ENCODE measurements at regions not wholly inside any gene's neighbourhood (a gene's known extent, or its start where the extent isn't known, plus 50 kb on each side); places are given as distances from the start of the nearest gene placed in this dataset.

- CTCF ChIA-PET = no interaction called here
- Histone ChIP-seq H3K27me3 (replicated peaks in 2 of 5; ENCODE audit: control insufficient read depth in 4 of 5, insufficient read depth in 5 of 5, low read length in 4 of 5) (no peaks in the 10 kb centered on the region), H3K4me3 (ENCODE audit: control insufficient read depth in 1 of 7, extremely low read depth in 1 of 7, insufficient read depth in 4 of 7, low read depth in 2 of 7, low read length in 6 of 7) (no peak overlapping the region), H3K4me1 (ENCODE audit: control extremely low read depth in 1 of 4, control insufficient read depth in 4 of 4, insufficient read depth in 4 of 4, low read length in 3 of 4) (no peaks in the 10 kb centered on the region), H3K36me3 (ENCODE audit: control insufficient read depth in 4 of 4, insufficient read depth in 4 of 4, low read length in 3 of 4) (no peaks in the 10 kb centered on the region), H3K27ac (ENCODE audit: insufficient read depth in 1 of 2, low read depth in 1 of 2, low read length in 2 of 2, poor library complexity in 1 of 2, severe bottlenecking in 2 of 2) (no peak overlapping the region), H3K9me3 (ENCODE audit: control extremely low read depth in 1 of 5, control insufficient read depth in 4 of 5, insufficient read depth in 2 of 5, low read depth in 1 of 5, low read length in 4 of 5) (no peaks in the 10 kb centered on the region)
- no CpG with 5 or more reads among the region's 3 CpGs for WGBS (ENCODE audit: insufficient coverage)
- no peak for DNase-seq
- POLR2A ChIA-PET = no interaction called here
These were observed 88.0 kb upstream of the MANEA start for GRCh38 chr6:95489185-95489863.

GRCh38 chr6:95496769-95497426, 80.4 kb upstream of the MANEA start:
- H3K36me3 ChIP-seq (ENCODE audit: control insufficient read depth in 4 of 4, insufficient read depth in 4 of 4, low read length in 3 of 4) = no peaks in the 10 kb centered on the region
- 96% methylated on average over 24 of the region's 28 CpGs for WGBS (ENCODE audit: insufficient coverage)
- CTCF ChIA-PET = no interaction called here

GRCh38 chr6:95501032-95501904, 76.1 kb upstream of the MANEA start:
- no peaks in the 10 kb centered on the region for H3K4me1 ChIP-seq (ENCODE audit: control extremely low read depth in 1 of 4, control insufficient read depth in 4 of 4, insufficient read depth in 4 of 4, low read length in 3 of 4)
- peaks cover 0 to 7% (median 0%) of the 10 kb centered on the region in 5 experiments for H3K9me3 ChIP-seq (ENCODE audit: control extremely low read depth in 1 of 5, control insufficient read depth in 4 of 5, insufficient read depth in 2 of 5, low read depth in 1 of 5, low read length in 4 of 5)
- no peak overlapping the region for H3K4me3 ChIP-seq (ENCODE audit: control insufficient read depth in 1 of 7, extremely low read depth in 1 of 7, insufficient read depth in 4 of 7, low read depth in 2 of 7, low read length in 6 of 7)
- no peaks in the 10 kb centered on the region for H3K27me3 ChIP-seq (replicated peaks in 2 of 5; ENCODE audit: control insufficient read depth in 4 of 5, insufficient read depth in 5 of 5, low read length in 4 of 5)
- H3K36me3 ChIP-seq (ENCODE audit: control insufficient read depth in 4 of 4, insufficient read depth in 4 of 4, low read length in 3 of 4) = no peaks in the 10 kb centered on the region
- no peak overlapping the region for H3K27ac ChIP-seq (ENCODE audit: insufficient read depth in 1 of 2, low read depth in 1 of 2, low read length in 2 of 2, poor library complexity in 1 of 2, severe bottlenecking in 2 of 2)
- CTCF ChIA-PET = no interaction called here
- DNase-seq = no peak
- 93% methylated on average over 3 of the region's 4 CpGs for WGBS (ENCODE audit: insufficient coverage)
- POLR2A ChIA-PET = no interaction called here

More at GRCh38 chr6:95496769-95497426, 80.4 kb upstream of the MANEA start:
- POLR2A ChIA-PET = no interaction called here
- Histone ChIP-seq H3K27me3 (replicated peaks in 2 of 5; ENCODE audit: control insufficient read depth in 4 of 5, insufficient read depth in 5 of 5, low read length in 4 of 5) (no peaks in the 10 kb centered on the region), H3K9me3 (ENCODE audit: control extremely low read depth in 1 of 5, control insufficient read depth in 4 of 5, insufficient read depth in 2 of 5, low read depth in 1 of 5, low read length in 4 of 5) (peaks cover 0 to 1% (median 0%) of the 10 kb centered on the region in 5 experiments), H3K4me3 (ENCODE audit: control insufficient read depth in 1 of 7, extremely low read depth in 1 of 7, insufficient read depth in 4 of 7, low read depth in 2 of 7, low read length in 6 of 7) (no peak overlapping the region), H3K27ac (ENCODE audit: insufficient read depth in 1 of 2, low read depth in 1 of 2, low read length in 2 of 2, poor library complexity in 1 of 2, severe bottlenecking in 2 of 2) (no peak overlapping the region), H3K4me1 (ENCODE audit: control extremely low read depth in 1 of 4, control insufficient read depth in 4 of 4, insufficient read depth in 4 of 4, low read length in 3 of 4) (no peaks in the 10 kb centered on the region)
- no peak for DNase-seq

GRCh38 chr6:95503568-95503967, 73.8 kb upstream of the MANEA start:
- no peak overlapping the region for H3K27ac ChIP-seq (ENCODE audit: insufficient read depth in 1 of 2, low read depth in 1 of 2, low read length in 2 of 2, poor library complexity in 1 of 2, severe bottlenecking in 2 of 2)
- no CpG with 5 or more reads among the region's 1 CpG for WGBS (ENCODE audit: insufficient coverage)
- H3K4me1 ChIP-seq (ENCODE audit: control extremely low read depth in 1 of 4, control insufficient read depth in 4 of 4, insufficient read depth in 4 of 4, low read length in 3 of 4) = no peaks in the 10 kb centered on the region
- H3K27me3 ChIP-seq (replicated peaks in 2 of 5; ENCODE audit: control insufficient read depth in 4 of 5, insufficient read depth in 5 of 5, low read length in 4 of 5) = no peaks in the 10 kb centered on the region
- ChIA-PET CTCF (no interaction called here), POLR2A (no interaction called here)
- peaks cover 0 to 7% (median 0%) of the 10 kb centered on the region in 5 experiments for H3K9me3 ChIP-seq (ENCODE audit: control extremely low read depth in 1 of 5, control insufficient read depth in 4 of 5, insufficient read depth in 2 of 5, low read depth in 1 of 5, low read length in 4 of 5)
- no peak for DNase-seq
- no peak overlapping the region for H3K4me3 ChIP-seq (ENCODE audit: control insufficient read depth in 1 of 7, extremely low read depth in 1 of 7, insufficient read depth in 4 of 7, low read depth in 2 of 7, low read length in 6 of 7)
- H3K36me3 ChIP-seq (ENCODE audit: control insufficient read depth in 4 of 4, insufficient read depth in 4 of 4, low read length in 3 of 4) = no peaks in the 10 kb centered on the region

- no peak overlapping the region for H3K4me3 ChIP-seq (ENCODE audit: control insufficient read depth in 1 of 7, extremely low read depth in 1 of 7, insufficient read depth in 4 of 7, low read depth in 2 of 7, low read length in 6 of 7)
- 3% methylated on average over 3 of the region's 4 CpGs for WGBS (ENCODE audit: insufficient coverage)
- no peaks in the 10 kb centered on the region for H3K36me3 ChIP-seq (ENCODE audit: control insufficient read depth in 4 of 4, insufficient read depth in 4 of 4, low read length in 3 of 4)
- H3K9me3 ChIP-seq (ENCODE audit: control extremely low read depth in 1 of 5, control insufficient read depth in 4 of 5, insufficient read depth in 2 of 5, low read depth in 1 of 5, low read length in 4 of 5) = no peaks in the 10 kb centered on the region
- no peak for DNase-seq
- no peaks in the 10 kb centered on the region for H3K4me1 ChIP-seq (ENCODE audit: control extremely low read depth in 1 of 4, control insufficient read depth in 4 of 4, insufficient read depth in 4 of 4, low read length in 3 of 4)
- no peak overlapping the region for H3K27ac ChIP-seq (ENCODE audit: insufficient read depth in 1 of 2, low read depth in 1 of 2, low read length in 2 of 2, poor library complexity in 1 of 2, severe bottlenecking in 2 of 2)
- ChIA-PET CTCF (no interaction called here), POLR2A (no interaction called here)
- H3K27me3 ChIP-seq (replicated peaks in 2 of 5; ENCODE audit: control insufficient read depth in 4 of 5, insufficient read depth in 5 of 5, low read length in 4 of 5) = no peaks in the 10 kb centered on the region
These were observed 65.9 kb upstream of the MANEA start for GRCh38 chr6:95511404-95511803.

GRCh38 chr6:95515975-95516374, 61.4 kb upstream of the MANEA start:
- ChIA-PET CTCF (no interaction called here), POLR2A (no interaction called here)
- Histone ChIP-seq H3K27me3 (replicated peaks in 2 of 5; ENCODE audit: control insufficient read depth in 4 of 5, insufficient read depth in 5 of 5, low read length in 4 of 5) (no peaks in the 10 kb centered on the region), H3K4me3 (ENCODE audit: control insufficient read depth in 1 of 7, extremely low read depth in 1 of 7, insufficient read depth in 4 of 7, low read depth in 2 of 7, low read length in 6 of 7) (no peak overlapping the region), H3K36me3 (ENCODE audit: control insufficient read depth in 4 of 4, insufficient read depth in 4 of 4, low read length in 3 of 4) (no peaks in the 10 kb centered on the region), H3K9me3 (ENCODE audit: control extremely low read depth in 1 of 5, control insufficient read depth in 4 of 5, insufficient read depth in 2 of 5, low read depth in 1 of 5, low read length in 4 of 5) (no peaks in the 10 kb centered on the region), H3K27ac (ENCODE audit: insufficient read depth in 1 of 2, low read depth in 1 of 2, low read length in 2 of 2, poor library complexity in 1 of 2, severe bottlenecking in 2 of 2) (no peak overlapping the region), H3K4me1 (ENCODE audit: control extremely low read depth in 1 of 4, control insufficient read depth in 4 of 4, insufficient read depth in 4 of 4, low read length in 3 of 4) (no peaks in the 10 kb centered on the region)
- 92% methylated on average over 2 of the region's 2 CpGs for WGBS (ENCODE audit: insufficient coverage)
- no peak for DNase-seq

- no peak for DNase-seq
- H3K9me3 ChIP-seq (ENCODE audit: control extremely low read depth in 1 of 5, control insufficient read depth in 4 of 5, insufficient read depth in 2 of 5, low read depth in 1 of 5, low read length in 4 of 5) = no peaks in the 10 kb centered on the region
- ChIA-PET POLR2A (no interaction called here), CTCF (no interaction called here)
- H3K27ac ChIP-seq (ENCODE audit: insufficient read depth in 1 of 2, low read depth in 1 of 2, low read length in 2 of 2, poor library complexity in 1 of 2, severe bottlenecking in 2 of 2) = no peak overlapping the region
- H3K36me3 ChIP-seq (ENCODE audit: control insufficient read depth in 4 of 4, insufficient read depth in 4 of 4, low read length in 3 of 4) = no peaks in the 10 kb centered on the region
- H3K4me3 ChIP-seq (ENCODE audit: control insufficient read depth in 1 of 7, extremely low read depth in 1 of 7, insufficient read depth in 4 of 7, low read depth in 2 of 7, low read length in 6 of 7) = no peak overlapping the region
- 92% methylated on average over 2 of the region's 2 CpGs for WGBS (ENCODE audit: insufficient coverage)
- no peaks in the 10 kb centered on the region for H3K4me1 ChIP-seq (ENCODE audit: control extremely low read depth in 1 of 4, control insufficient read depth in 4 of 4, insufficient read depth in 4 of 4, low read length in 3 of 4)
- no peaks in the 10 kb centered on the region for H3K27me3 ChIP-seq (replicated peaks in 2 of 5; ENCODE audit: control insufficient read depth in 4 of 5, insufficient read depth in 5 of 5, low read length in 4 of 5)
These were observed 60.3 kb upstream of the MANEA start for GRCh38 chr6:95517004-95517403.

All from common myeloid progenitor, CD34-positive (primary cell).